ENCODE measurements at regions not wholly inside any gene's neighbourhood (a gene's known extent, or its start where the extent isn't known, plus 50 kb on each side); places are given as distances from the start of the nearest gene placed in this dataset.

GRCh38 chr14:38788060-38788459, 315.0 kb downstream of the SEC23A start:
- TF ChIP-seq ZNF274 (IDR thresholded peaks at IDR 0.05; ENCODE audit: low read depth, low read length) (no peak), SUZ12 (IDR thresholded peaks at IDR 0.05; ENCODE audit: extremely low read depth, insufficient read depth, insufficient read length) (no peak), YY1 (IDR thresholded peaks at IDR 0.05; ENCODE audit: insufficient read depth, insufficient read length) (no peak)
